PC-3 (cell line): ENCODE measurements at regions not wholly inside any gene's neighbourhood (a gene's known extent, or its start where the extent isn't known, plus 50 kb on each side); places are given as distances from the start of the nearest gene placed in this dataset.

ENCODE experiments used
- CTCF ChIP-seq: fragments of 300-600 bp; sonication (generic); conservative IDR thresholded peaks from 2 replicates; pipeline ENCODE4 v1.5.1; 2017; ENCODE audit warnings: antibody characterized with exemption, low read depth, mild to moderate bottlenecking, low read length
- EZH2 ChIP-seq: fragments of 300-600 bp; sonication (generic); IDR thresholded peaks from one replicate; pipeline ENCODE4 v1.6.1; 2017; ENCODE audit warnings: antibody characterized with exemption, mild to moderate bottlenecking, low read length; ENCODE audit not compliant: unreplicated experiment

GRCh38 chr10:117640406-117640805, 97.9 kb downstream of the EMX2 start:
- TF ChIP-seq EZH2 = no peak
- TF ChIP-seq CTCF = no peak
